Mesendoderm (in vitro differentiated cells): ENCODE measurements at regions not wholly inside any gene's neighbourhood (a gene's known extent, or its start where the extent isn't known, plus 50 kb on each side); places are given as distances from the start of the nearest gene placed in this dataset.
"Not testable (repeated sequence)": the region's sequence is repeated elsewhere in the genome, so short reads cannot be mapped to it uniquely, and the experiment has no call there.

Experiments used
- DNase-seq: peaks from one replicate; pipeline ENCODE4 v3.0.0; 2013
- H2AK5ac ChIP-seq: 2 replicates; pipeline ENCODE4 v1.6.1; 2013; ENCODE audit warnings: low read length, inconsistent platforms
- H2BK120ac ChIP-seq: 2 replicates; pipeline ENCODE4 v1.6.1; 2013; ENCODE audit warnings: low read depth, mild to moderate bottlenecking, low read length, moderate library complexity, mixed read lengths
- H2BK15ac ChIP-seq: replicated peaks from 2 replicates; pipeline ENCODE4 v1.6.1; 2013; ENCODE audit warnings: low read depth, mild to moderate bottlenecking, moderate library complexity
- H2BK5ac ChIP-seq: 2 replicates; pipeline ENCODE4 v1.6.1; 2013; ENCODE audit warnings: low read length, inconsistent platforms
- H3K18ac ChIP-seq: 2 replicates; pipeline ENCODE4 v1.6.1; 2013; ENCODE audit warnings: mild to moderate bottlenecking, low read length, mixed read lengths
- H3K23ac ChIP-seq: one replicate; pipeline ENCODE4 v1.6.1; 2013; ENCODE audit warnings: low read length
- H3K27ac ChIP-seq: 2 replicates; pipeline ENCODE4 v1.5.1; 2013; ENCODE audit warnings: low read depth, mild to moderate bottlenecking, inconsistent platforms, low read length, moderate library complexity
- H3K27me3 ChIP-seq: 2 replicates; pipeline ENCODE4 v1.6.1; 2013; ENCODE audit warnings: low read length, control low read depth, mild to moderate bottlenecking, inconsistent platforms; ENCODE audit not compliant: insufficient read depth, poor library complexity
- H3K36me3 ChIP-seq: 2 replicates; pipeline ENCODE4 v1.6.1; 2013; ENCODE audit warnings: low read length, inconsistent platforms; ENCODE audit not compliant: control insufficient read depth, insufficient read depth
- H3K4ac ChIP-seq: one replicate; pipeline ENCODE4 v1.6.1; 2013; ENCODE audit warnings: low read depth, mild to moderate bottlenecking, low read length, moderate library complexity
- H3K4me1 ChIP-seq: 2 replicates; pipeline ENCODE4 v1.6.1; 2013; ENCODE audit warnings: low read depth, low read length, inconsistent platforms; ENCODE audit not compliant: control insufficient read depth
- H3K4me2 ChIP-seq: 2 replicates; pipeline ENCODE4 v1.6.1; 2013; ENCODE audit warnings: low read length
- H3K4me3 ChIP-seq: 2 replicates; pipeline ENCODE4 v1.5.1; 2013; ENCODE audit warnings: mild to moderate bottlenecking, low read length
- H3K56ac ChIP-seq: one replicate; pipeline ENCODE4 v1.6.1; 2013; ENCODE audit warnings: low read length
- H3K79me1 ChIP-seq: 2 replicates; pipeline ENCODE4 v1.6.1; 2013; ENCODE audit warnings: low read length, inconsistent platforms
- H3K79me2 ChIP-seq: 2 replicates; pipeline ENCODE4 v1.6.1; 2013; ENCODE audit warnings: mild to moderate bottlenecking, low read length; ENCODE audit not compliant: control insufficient read depth, insufficient read depth
- H3K9ac ChIP-seq: 2 replicates; pipeline ENCODE4 v1.6.1; 2013; ENCODE audit warnings: low read length, inconsistent platforms
- H4K5ac ChIP-seq: one replicate; pipeline ENCODE4 v1.6.1; 2013; ENCODE audit warnings: low read length
- H4K8ac ChIP-seq: one replicate; pipeline ENCODE4 v1.6.1; 2013; ENCODE audit warnings: low read depth, mild to moderate bottlenecking, control low read depth, low read length, moderate library complexity
- WGBS: extraction: QIAGEN DNeasy Blood & Tissue Kit; methylation state at CpG from one replicate; pipeline ENCODE4 v1.1.7; 2013; ENCODE audit warnings: low lambda C conversion rate, missing lambda C conversion rate; ENCODE audit not compliant: insufficient coverage; ENCODE audit errors: extremely low coverage; 5-methylcytosine and 5-hydroxymethylcytosine counted together

GRCh38 chr1:30550365-30551220, 172.8 kb downstream of the MATN1 start:
- Histone ChIP-seq H3K4me1 (no peaks in the 10 kb centered on the region), H2BK5ac (no peak overlapping the region), H3K18ac (no peak overlapping the region), H3K79me1 (no peaks in the 10 kb centered on the region), H3K56ac (no peak overlapping the region), H3K4ac (no peak overlapping the region), H3K4me3 (no peak overlapping the region), H4K8ac (no peak overlapping the region), H3K27me3 (no peaks in the 10 kb centered on the region), H3K4me2 (no peak overlapping the region), H2AK5ac (no peak overlapping the region), H2BK15ac (no peak overlapping the region), H3K79me2 (no peaks in the 10 kb centered on the region), H3K9ac (no peak overlapping the region), H3K23ac (no peak overlapping the region), H3K36me3 (no peaks in the 10 kb centered on the region), H4K5ac (no peak overlapping the region), H3K27ac (no peak overlapping the region), H2BK120ac (no peak overlapping the region)
- DNase-seq, result no peak
- no CpG with 5 or more reads among the region's 11 CpGs for WGBS

- not testable (repeated sequence) for H2BK5ac ChIP-seq, H3K18ac ChIP-seq, H3K79me2 ChIP-seq, H4K8ac ChIP-seq, H3K56ac ChIP-seq, H3K27me3 ChIP-seq, H3K4me2 ChIP-seq, DNase-seq, H3K23ac ChIP-seq, H2AK5ac ChIP-seq, H3K36me3 ChIP-seq, H2BK15ac ChIP-seq, H2BK120ac ChIP-seq, H3K27ac ChIP-seq, H3K9ac ChIP-seq, H3K4me3 ChIP-seq, H3K79me1 ChIP-seq, H3K4me1 ChIP-seq, H4K5ac ChIP-seq, H3K4ac ChIP-seq
- no CpG with 5 or more reads among the region's 1 CpG for WGBS
These were observed 173.5 kb downstream of the MATN1 start for GRCh38 chr1:30549872-30550271.

- Histone ChIP-seq H3K79me2 (no peaks in the 10 kb centered on the region), H3K56ac (no peak overlapping the region), H2BK120ac (no peak overlapping the region), H3K79me1 (no peaks in the 10 kb centered on the region), H3K4me1 (no peaks in the 10 kb centered on the region), H2BK5ac (no peak overlapping the region), H3K27ac (no peak overlapping the region), H3K18ac (no peak overlapping the region), H3K9ac (no peak overlapping the region), H4K5ac (no peak overlapping the region), H3K4me2 (no peak overlapping the region), H3K4ac (no peak overlapping the region), H3K36me3 (no peaks in the 10 kb centered on the region), H2AK5ac (no peak overlapping the region), H4K8ac (no peak overlapping the region), H3K4me3 (no peak overlapping the region), H3K23ac (no peak overlapping the region), H3K27me3 (no peaks in the 10 kb centered on the region), H2BK15ac (no peak overlapping the region)
- WGBS, result no CpG with 5 or more reads among the region's 2 CpGs
- DNase-seq, result no peak
These were observed 175.1 kb downstream of the MATN1 start for GRCh38 chr1:30548294-30548693.

- H3K4me3 ChIP-seq, H4K8ac ChIP-seq, H3K79me1 ChIP-seq, H3K18ac ChIP-seq, H3K4ac ChIP-seq, H3K9ac ChIP-seq, H3K27ac ChIP-seq, H2BK15ac ChIP-seq, H3K23ac ChIP-seq, H3K56ac ChIP-seq, H3K79me2 ChIP-seq, H4K5ac ChIP-seq, H3K4me2 ChIP-seq, H2BK5ac ChIP-seq, H3K27me3 ChIP-seq, H2AK5ac ChIP-seq, H3K36me3 ChIP-seq, H3K4me1 ChIP-seq, DNase-seq, H2BK120ac ChIP-seq: not testable (repeated sequence)
- WGBS, result no CpG with 5 or more reads among the region's 2 CpGs
These were observed 176.1 kb downstream of the MATN1 start for GRCh38 chr1:30547326-30547725.

GRCh38 chr1:30545365-30545764, 178.0 kb downstream of the MATN1 start:
- Histone ChIP-seq H3K27ac (no peak overlapping the region), H3K18ac (no peak overlapping the region), H4K5ac (no peak overlapping the region), H3K27me3 (no peaks in the 10 kb centered on the region), H3K4me2 (no peak overlapping the region), H3K56ac (no peak overlapping the region), H3K4me1 (no peaks in the 10 kb centered on the region), H3K79me2 (no peaks in the 10 kb centered on the region), H3K9ac (no peak overlapping the region), H2BK120ac (no peak overlapping the region), H4K8ac (no peak overlapping the region), H2BK15ac (no peak overlapping the region), H3K23ac (no peak overlapping the region), H2BK5ac (no peak overlapping the region), H2AK5ac (no peak overlapping the region), H3K4ac (no peak overlapping the region), H3K4me3 (no peak overlapping the region), H3K36me3 (no peaks in the 10 kb centered on the region), H3K79me1 (no peaks in the 10 kb centered on the region)
- WGBS, result no CpG with 5 or more reads among the region's 4 CpGs
- no peak for DNase-seq
